HG02852 (cell line): ENCODE measurements at regions not wholly inside any gene's neighbourhood (a gene's known extent, or its start where the extent isn't known, plus 50 kb on each side); places are given as distances from the start of the nearest gene placed in this dataset.

ENCODE experiments used
- ATAC-seq: cut with Tn5 transposase; IDR thresholded peaks from one replicate; pipeline ENCODE4 v1.9.1; 2021; ENCODE audit warnings: mild to moderate bottlenecking, moderate library complexity; ENCODE audit not compliant: unreplicated experiment

- ATAC-seq = no peak
These were observed 172.3 kb upstream of the RPS6KA3 start for GRCh38 chrX:20438871-20439526.

GRCh38 chrX:20437683-20438082, 171.0 kb upstream of the RPS6KA3 start:
- ATAC-seq = peak; percentile 61

- no peak for ATAC-seq
These were observed 169.2 kb upstream of the RPS6KA3 start for GRCh38 chrX:20435913-20436312.

DNA sequence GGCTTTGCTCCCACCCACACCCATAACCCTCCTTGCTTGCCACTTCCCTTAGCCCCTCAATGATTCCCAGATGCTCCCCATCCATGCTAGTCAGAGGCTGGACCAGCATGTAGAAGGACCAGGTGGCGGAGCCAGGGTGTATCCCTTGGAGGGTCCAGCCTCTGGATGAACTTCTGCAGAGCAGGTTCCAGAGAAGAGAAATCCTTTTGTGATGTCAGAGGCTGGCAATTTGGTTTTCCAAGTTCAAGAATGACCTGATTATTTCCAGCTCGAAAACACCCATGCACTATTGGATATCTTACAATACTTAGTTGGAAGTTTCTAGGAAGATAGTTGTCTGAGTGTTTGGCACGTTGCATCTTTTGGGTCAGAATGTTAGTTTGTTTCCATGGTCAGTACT, 168.3 kb upstream of the RPS6KA3 start:
- ATAC-seq = no peak

- ATAC-seq = no peak
These were observed 166.7 kb upstream of the RPS6KA3 start for GRCh38 chrX:20433388-20433775.

- ATAC-seq = peak; percentile 46
These were observed 166.2 kb upstream of the RPS6KA3 start for GRCh38 chrX:20432746-20433387.

DNA sequence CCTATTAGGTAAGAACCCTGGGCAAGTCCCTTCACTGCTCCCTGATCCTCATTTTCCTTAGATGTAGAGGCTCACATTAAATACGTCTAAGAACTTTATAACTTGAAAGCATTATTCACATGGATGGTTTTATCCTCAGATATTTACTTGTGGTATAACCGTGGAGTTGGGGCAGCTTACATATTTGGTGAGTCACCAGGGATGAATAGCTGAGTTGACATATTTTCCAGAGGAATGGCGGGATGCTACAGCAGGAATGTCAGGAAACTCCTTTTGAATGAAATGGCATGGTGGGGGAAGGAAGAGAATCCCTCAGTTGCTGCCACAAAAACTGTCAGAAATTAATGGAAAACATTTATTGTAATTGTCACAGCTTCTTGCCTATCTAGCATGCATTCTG, 165.3 kb upstream of the RPS6KA3 start:
- no peak for ATAC-seq

DNA sequence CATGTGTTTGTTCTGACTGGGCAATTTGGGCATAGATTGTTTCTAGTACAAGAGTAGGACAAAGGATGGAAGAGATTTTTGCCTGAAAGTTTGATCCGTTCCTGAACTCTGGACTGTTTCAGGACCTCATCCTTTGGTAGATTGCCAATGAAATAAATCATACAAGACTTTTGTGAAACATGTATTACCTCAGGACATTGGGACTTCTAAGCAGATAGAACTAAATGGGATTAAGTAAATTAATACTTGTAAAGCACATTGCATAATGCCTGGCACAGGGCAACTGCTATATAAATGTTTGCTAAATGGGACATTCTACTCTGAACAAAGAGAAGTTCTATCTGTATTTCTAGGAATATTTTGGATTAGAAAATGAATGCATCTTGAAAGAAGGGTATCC, 164.8 kb upstream of the RPS6KA3 start:
- ATAC-seq = no peak

GRCh38 chrX:20427173-20427770, 160.6 kb upstream of the RPS6KA3 start:
- ATAC-seq = no peak

DNA sequence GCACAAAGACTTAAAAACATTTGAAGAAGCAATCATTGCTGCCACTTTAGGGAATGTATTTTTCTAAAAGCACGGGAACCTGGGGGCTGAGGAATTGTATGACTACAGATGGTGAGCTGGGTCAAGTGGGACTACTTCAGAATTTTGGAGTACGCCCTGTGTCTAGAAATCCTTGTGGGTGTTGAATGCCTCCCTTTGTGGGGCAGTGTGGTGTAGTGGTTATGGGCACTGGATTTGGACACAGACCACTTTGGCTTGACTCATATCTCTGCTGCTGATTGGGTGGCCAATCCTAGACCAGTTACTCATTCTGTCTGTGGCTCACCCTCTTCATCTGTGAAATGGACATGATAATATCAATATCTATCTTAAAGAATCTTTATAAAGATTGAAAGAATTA, 155.0 kb upstream of the RPS6KA3 start:
- no peak for ATAC-seq

DNA sequence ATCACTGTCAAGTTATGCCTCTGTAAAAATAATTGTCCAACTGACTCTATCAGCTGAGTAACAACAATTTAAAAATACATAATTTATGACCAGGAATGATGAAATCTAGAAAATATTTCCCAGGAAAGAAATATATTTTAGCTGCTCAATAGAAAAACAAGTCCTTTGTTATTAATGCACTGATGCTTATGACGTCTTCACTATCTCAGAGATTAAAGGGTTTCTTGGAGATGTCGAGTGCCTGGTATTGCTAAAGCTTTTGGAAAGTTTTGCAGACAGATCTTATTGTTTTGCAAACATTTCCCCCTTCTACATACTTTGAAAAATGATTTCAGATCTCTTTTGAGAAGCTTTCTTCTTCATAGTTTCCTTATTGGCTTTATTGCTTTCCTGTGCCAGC, 154.6 kb upstream of the RPS6KA3 start:
- ATAC-seq = no peak

DNA sequence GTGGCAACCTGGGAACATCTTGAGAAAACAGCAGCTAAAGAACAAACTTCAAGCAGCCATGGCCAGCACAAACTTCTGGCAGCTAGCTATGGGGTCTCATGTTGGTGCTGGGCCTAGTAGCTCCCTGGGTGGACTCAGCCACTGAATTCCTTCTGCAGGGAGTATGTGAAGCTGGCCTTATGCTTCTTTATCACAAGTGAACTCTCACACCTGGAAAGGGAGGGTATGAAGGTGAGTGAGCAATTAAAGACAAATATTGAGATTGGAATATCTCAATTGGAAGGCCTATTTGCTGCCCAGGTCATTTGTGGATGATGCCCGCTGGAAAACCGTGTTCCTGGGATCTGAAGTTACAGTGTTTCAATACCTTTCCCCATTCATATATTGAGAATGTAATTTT, 153.3 kb upstream of the RPS6KA3 start:
- no peak for ATAC-seq

- peak; percentile 63 for ATAC-seq
These were observed 151.9 kb upstream of the RPS6KA3 start for GRCh38 chrX:20418379-20419150.

DNA sequence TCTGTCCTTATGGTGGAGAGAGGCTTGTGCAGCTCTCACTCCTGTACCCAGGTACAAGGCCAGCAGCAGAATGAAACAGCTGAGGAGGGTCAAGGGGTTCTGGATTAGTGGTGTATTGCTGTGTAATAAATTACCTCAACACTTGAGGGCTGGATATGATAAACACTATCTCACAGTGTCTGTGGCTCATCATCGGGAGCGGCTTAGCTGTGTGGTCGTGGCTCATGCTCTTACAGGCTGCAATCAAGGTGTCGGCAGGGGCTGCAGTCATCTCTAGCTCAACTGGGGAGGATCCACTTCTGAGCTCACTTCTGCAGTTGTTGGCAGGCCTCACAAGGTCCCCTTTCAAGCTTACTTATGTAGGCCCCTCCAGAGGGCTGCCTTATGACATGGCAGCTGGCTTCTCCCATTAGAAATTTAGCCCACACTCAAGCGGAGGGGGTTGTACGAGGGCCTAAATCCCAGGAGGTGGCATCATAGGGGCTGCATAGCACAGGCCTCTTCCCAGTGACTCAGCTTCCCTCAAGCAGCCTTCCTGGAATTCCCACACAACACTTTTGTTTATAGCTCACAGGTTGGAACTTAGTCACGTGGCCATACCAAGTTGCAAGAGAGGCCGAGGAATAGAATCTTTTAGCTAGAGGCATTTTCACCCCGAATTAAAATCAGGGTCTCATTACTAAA, 148.2 kb upstream of the RPS6KA3 start:
- no peak for ATAC-seq

GRCh38 chrX:20414066-20414465, 147.4 kb upstream of the RPS6KA3 start:
- ATAC-seq = no peak

DNA sequence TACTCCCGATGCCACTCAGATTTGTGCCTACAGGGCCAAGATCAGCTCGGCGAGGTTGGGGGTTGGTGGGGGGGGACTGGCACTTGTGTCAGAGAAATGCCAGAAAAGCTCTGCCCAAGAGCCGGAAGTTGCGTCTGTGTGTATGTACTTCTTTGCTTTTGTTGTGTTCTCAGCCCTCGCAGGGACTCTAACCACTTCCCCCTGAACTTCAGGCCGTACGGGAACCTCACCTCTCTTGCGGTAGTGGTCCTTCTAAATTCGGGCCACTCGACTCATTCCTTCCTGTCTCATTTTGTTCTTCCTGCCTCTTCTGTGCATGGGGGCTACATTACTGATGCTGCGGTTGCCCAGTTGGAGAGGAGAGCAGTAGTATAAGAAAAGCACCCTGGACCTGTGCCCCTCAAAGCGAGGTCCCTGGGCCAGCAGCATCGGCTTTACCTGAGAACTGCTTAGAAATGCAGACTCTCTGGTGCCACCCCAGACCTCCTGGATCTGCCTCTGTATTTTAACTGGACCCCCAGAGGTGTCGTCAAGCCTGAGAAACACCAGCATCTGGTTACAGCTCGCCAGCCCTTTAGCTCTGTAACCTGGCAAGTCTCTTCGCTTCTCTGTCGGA, 146.3 kb upstream of the RPS6KA3 start:
- peak; percentile 81 for ATAC-seq

DNA sequence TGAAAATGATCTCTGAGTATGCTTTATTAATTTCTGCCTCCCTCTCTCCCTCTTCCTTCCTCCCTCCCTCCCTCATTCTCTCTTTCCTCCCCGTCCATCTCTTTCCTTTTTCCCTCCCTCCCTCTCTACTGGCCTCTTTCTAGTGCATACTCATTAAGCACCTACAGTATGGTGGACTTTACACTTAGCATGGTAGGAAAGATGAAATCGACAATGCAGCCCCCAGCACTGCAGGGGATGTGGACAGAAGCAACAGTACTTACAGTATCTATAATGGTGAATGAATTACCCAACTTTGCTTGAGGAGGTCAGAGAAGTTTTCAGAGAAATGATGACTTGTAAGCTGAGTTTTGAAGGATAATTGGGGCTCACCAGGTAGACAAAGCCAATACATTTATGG, 143.8 kb upstream of the RPS6KA3 start:
- no peak for ATAC-seq

- ATAC-seq = no peak
These were observed 143.3 kb upstream of the RPS6KA3 start for GRCh38 chrX:20409991-20410390.

DNA sequence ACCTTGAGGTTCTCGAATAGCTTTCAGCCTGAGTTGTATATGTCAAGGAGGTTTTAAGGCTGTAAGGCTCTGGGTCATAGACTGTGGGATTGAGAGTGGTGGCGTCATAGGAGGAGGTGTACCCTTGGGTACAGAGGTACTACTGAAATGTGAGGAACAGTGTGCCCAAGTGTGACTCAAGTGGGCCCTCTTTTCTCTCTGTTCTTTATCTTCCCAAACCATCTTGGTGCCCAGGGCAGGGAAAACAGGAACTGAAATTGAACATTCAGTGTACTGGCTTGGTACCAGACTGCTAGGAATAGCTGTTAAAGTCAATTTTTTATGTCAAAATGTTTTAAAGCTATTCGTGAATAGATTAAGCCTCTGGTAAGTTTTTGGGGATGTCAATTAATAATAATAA, 136.2 kb upstream of the RPS6KA3 start:
- ATAC-seq = no peak

DNA sequence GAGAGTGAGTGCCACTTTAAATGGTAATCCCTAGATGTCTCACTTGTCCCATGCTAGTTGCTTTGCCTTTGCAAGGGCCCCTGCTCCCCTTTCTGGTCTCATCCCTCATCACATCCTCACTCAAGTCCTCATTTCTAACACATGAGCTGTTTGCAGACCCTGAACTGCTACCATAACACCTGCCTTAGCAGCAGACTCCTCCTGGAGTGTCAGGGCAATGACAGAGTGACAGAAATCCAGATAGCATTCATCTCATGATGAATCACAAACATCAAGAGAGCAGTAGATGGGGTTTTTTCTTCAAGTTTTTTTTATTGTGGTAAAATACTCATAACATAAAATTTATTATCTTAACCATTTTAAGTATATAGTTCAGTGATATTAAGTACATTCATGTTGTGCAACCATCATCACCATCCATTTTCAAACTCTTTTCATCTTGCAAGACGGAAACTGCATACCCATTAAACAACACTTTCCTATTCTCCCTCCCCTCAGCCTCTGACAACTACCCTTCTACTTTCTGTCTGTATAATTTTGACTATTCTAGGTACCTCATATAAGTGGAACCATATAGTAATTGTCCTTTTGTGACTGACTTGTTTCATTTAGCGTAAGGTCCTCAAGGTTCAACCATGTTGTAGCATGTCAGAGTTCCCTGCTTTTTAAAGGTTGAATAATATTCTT, 133.2 kb upstream of the RPS6KA3 start:
- ATAC-seq = no peak
